ENCODE measurements at regions not wholly inside any gene's neighbourhood (a gene's known extent, or its start where the extent isn't known, plus 50 kb on each side); places are given as distances from the start of the nearest gene placed in this dataset.
"Not testable (repeated sequence)": the region's sequence is repeated elsewhere in the genome, so short reads cannot be mapped to it uniquely, and the experiment has no call there.

GRCh38 chr5:72760259-72760658 is 56.2 kb upstream of the TNPO1 start:
- peak; percentile 24 for DNase-seq (ENCODE audit: low read depth)

- DNase-seq (ENCODE audit: low read depth) = no peak
Observed at GRCh38 chr5:72752909-72753308, 63.6 kb upstream of the TNPO1 start.

GRCh38 chr5:72749362-72749997 is 67.0 kb upstream of the TNPO1 start:
- no peak for DNase-seq (ENCODE audit: low read depth)

- no peak for DNase-seq (ENCODE audit: low read depth)
Observed at GRCh38 chr5:72747826-72748225, 68.6 kb upstream of the TNPO1 start.

GRCh38 chr5:72746736-72747135 is 69.7 kb upstream of the TNPO1 start:
- no peak for DNase-seq (ENCODE audit: low read depth)

GRCh38 chr5:72744136-72744535 is 72.3 kb upstream of the TNPO1 start:
- no peak for DNase-seq (ENCODE audit: low read depth)

GRCh38 chr5:72741805-72742204 is 74.7 kb upstream of the TNPO1 start:
- no peak for DNase-seq (ENCODE audit: low read depth)

GRCh38 chr5:72733810-72734209 is 82.7 kb upstream of the TNPO1 start:
- DNase-seq (ENCODE audit: low read depth) = no peak

GRCh38 chr5:72723581-72723980 is 92.9 kb upstream of the TNPO1 start:
- DNase-seq (ENCODE audit: low read depth) = peak; percentile 25

- DNase-seq (ENCODE audit: low read depth) = no peak
Observed at GRCh38 chr5:72722792-72723452, 93.5 kb upstream of the TNPO1 start.

GRCh38 chr5:72721844-72722243 is 94.6 kb upstream of the TNPO1 start:
- no peak for DNase-seq (ENCODE audit: low read depth)

- no peak for DNase-seq (ENCODE audit: low read depth)
Observed at GRCh38 chr5:72720205-72720604, 96.3 kb upstream of the TNPO1 start.

GRCh38 chr5:72711351-72711750 is 105.1 kb upstream of the TNPO1 start:
- DNase-seq (ENCODE audit: low read depth) = no peak

GRCh38 chr5:72709341-72709740 is 107.1 kb upstream of the TNPO1 start:
- DNase-seq (ENCODE audit: low read depth) = no peak

- DNase-seq (ENCODE audit: low read depth) = no peak
Observed at GRCh38 chr5:72705178-72705577, 111.3 kb upstream of the TNPO1 start.

GRCh38 chr5:72703876-72704275 is 112.6 kb upstream of the TNPO1 start:
- DNase-seq (ENCODE audit: low read depth) = no peak

- DNase-seq (ENCODE audit: low read depth) = no peak
Observed at GRCh38 chr5:72702881-72703434, 113.5 kb upstream of the TNPO1 start.

- not testable (repeated sequence) for DNase-seq (ENCODE audit: low read depth)
Observed at GRCh38 chr5:72702105-72702504, 114.4 kb upstream of the TNPO1 start.

GRCh38 chr5:72698481-72698880 is 118.0 kb upstream of the TNPO1 start:
- DNase-seq (ENCODE audit: low read depth) = no peak

GRCh38 chr5:72697622-72698021 is 118.8 kb upstream of the TNPO1 start:
- DNase-seq (ENCODE audit: low read depth) = no peak

GRCh38 chr5:72695659-72696058 is 120.8 kb upstream of the TNPO1 start:
- DNase-seq (ENCODE audit: low read depth) = no peak

GRCh38 chr5:72694856-72695255 is 121.6 kb upstream of the TNPO1 start:
- no peak for DNase-seq (ENCODE audit: low read depth)

GRCh38 chr5:72693546-72694205 is 122.8 kb upstream of the TNPO1 start:
- DNase-seq (ENCODE audit: low read depth) = no peak
